HEK293 (cell line): ENCODE measurements at regions not wholly inside any gene's neighbourhood (a gene's known extent, or its start where the extent isn't known, plus 50 kb on each side); places are given as distances from the start of the nearest gene placed in this dataset.

Experiments
- CTCF ChIA-PET: fragments of 350-600 bp; formaldehyde crosslinking; extraction: SDS; loops from one replicate; lab custom pipeline; 2021; ENCODE audit warnings: antibody characterized with exemption; lab: Yijun Ruan, JAX
- POLR2A ChIA-PET: fragments of 300-600 bp; formaldehyde crosslinking; extraction: SDS; loops from one replicate; lab custom pipeline; 2020; ENCODE audit warnings: antibody characterized with exemption, inconsistent platforms; lab: Yijun Ruan, JAX
- H3K27ac ChIP-seq: fragments of 200-500 bp; sonication (Bioruptor generic); 2 replicates; pipeline ENCODE4 v1.5.1; 2014; ENCODE audit warnings: low read depth, low read length, control low read depth, inconsistent platforms; ENCODE audit errors: extremely low read depth
- H3K36me3 ChIP-seq, 2 experiments: fragments of 200-500 bp in 1 of 2; sonication (Bioruptor generic) in 1 of 2; 1 replicate in 1 of 2; 2 replicates in 1 of 2; pipeline ENCODE4 v1.5.1; 2014 to 2017; ENCODE audit warnings: inconsistent platforms in 2 of 2, low read length in 2 of 2; ENCODE audit not compliant: control insufficient read depth in 2 of 2, insufficient read depth in 1 of 2
- H3K4me1 ChIP-seq: fragments of 200-500 bp; sonication (Bioruptor generic); 2 replicates; pipeline ENCODE4 v1.5.1; 2014; ENCODE audit warnings: mild to moderate bottlenecking, low read length, inconsistent platforms; ENCODE audit not compliant: control insufficient read depth, insufficient read depth
- H3K4me3 ChIP-seq: 2 replicates; pipeline ENCODE4 v1.5.1; 2011; ENCODE audit warnings: low read depth, mild to moderate bottlenecking, control low read depth, low read length, moderate library complexity
- H3K9me3 ChIP-seq: fragments of 200-500 bp; sonication (Bioruptor generic); 2 replicates; pipeline ENCODE4 v1.5.1; 2014; ENCODE audit warnings: low read depth, low read length, inconsistent platforms; ENCODE audit not compliant: control insufficient read depth, insufficient read depth
- GLIS2 ChIP-seq: fragments of 450-650 bp; formaldehyde crosslinking; IDR thresholded peaks from 2 replicates; pipeline ENCODE4 v1.5.1; 2016; ENCODE audit warnings: missing biosample characterization, missing genetic modification characterization
- HOXC10 ChIP-seq: sonication (generic); formaldehyde crosslinking; IDR thresholded peaks from 2 replicates; pipeline ENCODE4 v1.8.1; 2023; ENCODE audit warnings: mild to moderate bottlenecking, missing genetic modification reagents
- SCRT1 ChIP-seq: fragments of 450-650 bp; formaldehyde crosslinking; IDR thresholded peaks from 2 replicates; pipeline ENCODE4 v1.5.1; 2016; ENCODE audit warnings: missing biosample characterization, missing genetic modification characterization, borderline replicate concordance
- SP7 ChIP-seq: fragments of 450-650 bp; formaldehyde crosslinking; IDR thresholded peaks from 2 replicates; pipeline ENCODE4 v1.5.1; 2016; ENCODE audit warnings: missing biosample characterization, missing genetic modification characterization
- TRIM28 ChIP-seq: IDR thresholded peaks from 2 replicates; pipeline ENCODE4 v1.6.1; 2011; ENCODE audit warnings: low read length, control low read depth, borderline replicate concordance
- WT1 ChIP-seq: fragments of 450-650 bp; formaldehyde crosslinking; IDR thresholded peaks from 2 replicates; pipeline ENCODE4 v1.5.1; 2016; ENCODE audit warnings: missing biosample characterization, missing genetic modification characterization
- ZBTB1 ChIP-seq: fragments of 450-650 bp; formaldehyde crosslinking; IDR thresholded peaks from 2 replicates; pipeline ENCODE4 v1.5.1; 2016; ENCODE audit warnings: missing biosample characterization, missing genetic modification characterization
- ZNF23 ChIP-seq: fragments of 450-650 bp; formaldehyde crosslinking; IDR thresholded peaks from 2 replicates; pipeline ENCODE4 v1.5.1; 2016; ENCODE audit warnings: missing biosample characterization, missing genetic modification characterization, borderline replicate concordance
- ZNF514 ChIP-seq: fragments of 450-650 bp; formaldehyde crosslinking; IDR thresholded peaks from 2 replicates; pipeline ENCODE4 v1.5.1; 2016; ENCODE audit warnings: missing biosample characterization, missing genetic modification characterization
- ZNF585B ChIP-seq: fragments of 450-650 bp; formaldehyde crosslinking; IDR thresholded peaks from 2 replicates; pipeline ENCODE4 v1.5.1; 2016; ENCODE audit warnings: missing biosample characterization, missing genetic modification characterization
- TF ChIP-seq, protein P1 (sequence below): fragments of 450-650 bp; formaldehyde crosslinking; conservative IDR thresholded peaks from 2 replicates; pipeline ENCODE4 v1.5.1; 2016; ENCODE audit warnings: low read depth, missing biosample characterization, missing genetic modification characterization
- TF ChIP-seq, protein P2 (sequence below): fragments of 450-650 bp; formaldehyde crosslinking; IDR thresholded peaks from 2 replicates; pipeline ENCODE4 v1.5.1; 2017; ENCODE audit warnings: missing biosample characterization, missing genetic modification characterization

DNA sequence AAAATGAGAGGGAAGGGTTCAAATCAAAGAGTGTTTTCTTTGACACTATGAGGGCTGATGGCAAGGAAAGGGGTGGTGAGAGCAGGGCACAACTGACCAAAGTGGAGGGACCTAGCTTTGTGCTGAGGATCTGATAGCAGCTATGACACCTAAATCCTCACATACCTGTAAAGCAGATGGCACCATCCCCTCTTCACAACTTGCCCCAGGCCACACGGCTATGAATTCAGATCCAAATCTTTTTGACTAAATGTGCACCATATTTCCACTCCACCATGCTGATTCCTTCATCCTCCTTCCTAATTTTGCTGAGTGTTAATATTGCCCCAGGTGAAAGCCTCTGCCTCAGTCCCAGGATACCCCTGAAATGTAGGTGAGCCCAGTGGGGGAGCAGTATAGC lies 385.7 kb downstream of the PLPP3 start (continued):
- TF ChIP-seq ZNF585B (no peak), GLIS2 (tag by site-specific recombination) (no peak)
- TF ChIP-seq, all 188 proteins: peak for 0

DNA sequence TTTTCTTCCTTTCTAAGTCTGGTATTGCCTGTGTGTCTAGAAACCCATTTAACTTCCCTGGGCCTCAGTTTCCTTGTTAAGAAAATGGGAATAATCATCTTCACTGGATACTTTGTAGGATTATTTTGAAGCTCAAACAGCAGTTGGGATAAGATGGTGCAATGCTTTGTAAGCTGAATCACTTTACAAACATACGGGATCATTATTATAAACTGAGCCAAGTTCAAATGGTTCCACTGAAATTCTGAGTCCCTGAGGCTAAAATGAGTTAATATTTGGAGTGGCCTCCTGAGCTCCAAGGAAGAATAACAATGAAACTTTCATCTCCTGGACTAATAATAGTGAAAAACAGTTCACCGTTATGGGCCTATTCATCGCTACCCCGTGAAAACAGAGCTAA lies 388.0 kb downstream of the PLPP3 start:
- ChIA-PET POLR2A (no interaction called here), CTCF (interaction anchor here (1.0 to 1.5 kb wide), 3 partner anchors 8 to 393 kb away, joined by 3 to 6 read pairs (median 5); no protein-coding TSS in a partner anchor)
- Histone ChIP-seq H3K27ac (no peak overlapping the region), H3K36me3 (no peaks in the 10 kb centered on the region), H3K4me1 (no peaks in the 10 kb centered on the region), H3K4me3 (no peak overlapping the region), H3K9me3 (no peaks in the 10 kb centered on the region)
- TF ChIP-seq, protein P1, sequence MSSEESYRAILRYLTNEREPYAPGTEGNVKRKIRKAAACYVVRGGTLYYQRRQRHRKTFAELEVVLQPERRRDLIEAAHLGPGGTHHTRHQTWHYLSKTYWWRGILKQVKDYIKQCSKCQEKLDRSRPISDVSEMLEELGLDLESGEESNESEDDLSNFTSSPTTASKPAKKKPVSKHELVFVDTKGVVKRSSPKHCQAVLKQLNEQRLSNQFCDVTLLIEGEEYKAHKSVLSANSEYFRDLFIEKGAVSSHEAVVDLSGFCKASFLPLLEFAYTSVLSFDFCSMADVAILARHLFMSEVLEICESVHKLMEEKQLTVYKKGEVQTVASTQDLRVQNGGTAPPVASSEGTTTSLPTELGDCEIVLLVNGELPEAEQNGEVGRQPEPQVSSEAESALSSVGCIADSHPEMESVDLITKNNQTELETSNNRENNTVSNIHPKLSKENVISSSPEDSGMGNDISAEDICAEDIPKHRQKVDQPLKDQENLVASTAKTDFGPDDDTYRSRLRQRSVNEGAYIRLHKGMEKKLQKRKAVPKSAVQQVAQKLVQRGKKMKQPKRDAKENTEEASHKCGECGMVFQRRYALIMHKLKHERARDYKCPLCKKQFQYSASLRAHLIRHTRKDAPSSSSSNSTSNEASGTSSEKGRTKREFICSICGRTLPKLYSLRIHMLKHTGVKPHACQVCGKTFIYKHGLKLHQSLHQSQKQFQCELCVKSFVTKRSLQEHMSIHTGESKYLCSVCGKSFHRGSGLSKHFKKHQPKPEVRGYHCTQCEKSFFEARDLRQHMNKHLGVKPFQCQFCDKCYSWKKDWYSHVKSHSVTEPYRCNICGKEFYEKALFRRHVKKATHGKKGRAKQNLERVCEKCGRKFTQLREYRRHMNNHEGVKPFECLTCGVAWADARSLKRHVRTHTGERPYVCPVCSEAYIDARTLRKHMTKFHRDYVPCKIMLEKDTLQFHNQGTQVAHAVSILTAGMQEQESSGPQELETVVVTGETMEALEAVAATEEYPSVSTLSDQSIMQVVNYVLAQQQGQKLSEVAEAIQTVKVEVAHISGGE (tag by site-specific recombination), result no peak
- TF ChIP-seq, protein P2, sequence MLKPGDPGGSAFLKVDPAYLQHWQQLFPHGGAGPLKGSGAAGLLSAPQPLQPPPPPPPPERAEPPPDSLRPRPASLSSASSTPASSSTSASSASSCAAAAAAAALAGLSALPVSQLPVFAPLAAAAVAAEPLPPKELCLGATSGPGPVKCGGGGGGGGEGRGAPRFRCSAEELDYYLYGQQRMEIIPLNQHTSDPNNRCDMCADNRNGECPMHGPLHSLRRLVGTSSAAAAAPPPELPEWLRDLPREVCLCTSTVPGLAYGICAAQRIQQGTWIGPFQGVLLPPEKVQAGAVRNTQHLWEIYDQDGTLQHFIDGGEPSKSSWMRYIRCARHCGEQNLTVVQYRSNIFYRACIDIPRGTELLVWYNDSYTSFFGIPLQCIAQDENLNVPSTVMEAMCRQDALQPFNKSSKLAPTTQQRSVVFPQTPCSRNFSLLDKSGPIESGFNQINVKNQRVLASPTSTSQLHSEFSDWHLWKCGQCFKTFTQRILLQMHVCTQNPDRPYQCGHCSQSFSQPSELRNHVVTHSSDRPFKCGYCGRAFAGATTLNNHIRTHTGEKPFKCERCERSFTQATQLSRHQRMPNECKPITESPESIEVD, result 0 out of 2 replicates have a peak, but pooled peaks have one; percentile 21

DNA sequence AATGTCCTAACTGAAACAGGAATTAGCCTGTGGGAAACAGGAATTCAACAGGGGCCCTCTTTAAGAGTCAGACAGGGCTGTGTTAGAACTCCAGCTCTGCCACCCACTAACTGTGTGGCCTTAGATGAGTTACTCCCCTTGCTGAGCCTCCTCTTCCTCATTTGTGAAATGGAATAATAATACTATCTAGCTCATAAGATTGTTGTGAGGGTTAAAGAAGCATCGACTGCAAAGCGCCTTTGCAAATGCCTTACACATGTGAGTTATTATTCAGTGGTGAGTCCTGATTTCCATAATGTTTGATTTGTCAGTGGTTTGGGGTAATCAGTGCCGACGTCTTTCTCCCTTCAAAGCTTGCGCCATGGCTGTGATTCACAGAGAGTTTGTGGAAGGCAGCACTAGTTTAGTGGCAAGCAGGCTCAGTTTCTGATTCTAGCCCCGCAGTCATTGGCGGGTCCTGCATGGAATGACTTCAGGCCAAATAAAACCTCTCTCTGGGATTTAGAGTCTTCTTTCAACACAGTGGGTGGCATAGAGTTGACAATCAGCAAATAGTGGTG lies 388.5 kb downstream of the PLPP3 start:
- Histone ChIP-seq H3K9me3 (no peaks in the 10 kb centered on the region), H3K4me3 (no peak overlapping the region), H3K36me3 (no peaks in the 10 kb centered on the region), H3K4me1 (no peaks in the 10 kb centered on the region), H3K27ac (no peak overlapping the region)
- POLR2A ChIA-PET, result no interaction called here
- TF ChIP-seq ZNF514 (tag by site-specific recombination), result no peak
- no peak for TF ChIP-seq WT1 (tag by site-specific recombination)
- TF ChIP-seq SCRT1 (tag by site-specific recombination), result no peak
- TF ChIP-seq SP7 (tag by site-specific recombination), result no peak
- no peak for TF ChIP-seq HOXC10 (CRISPR knock-in tag)
- no peak for TF ChIP-seq ZNF23 (tag by site-specific recombination)
- CTCF ChIA-PET, result interaction anchor here (0.6 to 1.5 kb wide), 5 partner anchors 9 to 844 kb away, joined by 3 to 6 read pairs (median 3); no protein-coding TSS in a partner anchor

DNA sequence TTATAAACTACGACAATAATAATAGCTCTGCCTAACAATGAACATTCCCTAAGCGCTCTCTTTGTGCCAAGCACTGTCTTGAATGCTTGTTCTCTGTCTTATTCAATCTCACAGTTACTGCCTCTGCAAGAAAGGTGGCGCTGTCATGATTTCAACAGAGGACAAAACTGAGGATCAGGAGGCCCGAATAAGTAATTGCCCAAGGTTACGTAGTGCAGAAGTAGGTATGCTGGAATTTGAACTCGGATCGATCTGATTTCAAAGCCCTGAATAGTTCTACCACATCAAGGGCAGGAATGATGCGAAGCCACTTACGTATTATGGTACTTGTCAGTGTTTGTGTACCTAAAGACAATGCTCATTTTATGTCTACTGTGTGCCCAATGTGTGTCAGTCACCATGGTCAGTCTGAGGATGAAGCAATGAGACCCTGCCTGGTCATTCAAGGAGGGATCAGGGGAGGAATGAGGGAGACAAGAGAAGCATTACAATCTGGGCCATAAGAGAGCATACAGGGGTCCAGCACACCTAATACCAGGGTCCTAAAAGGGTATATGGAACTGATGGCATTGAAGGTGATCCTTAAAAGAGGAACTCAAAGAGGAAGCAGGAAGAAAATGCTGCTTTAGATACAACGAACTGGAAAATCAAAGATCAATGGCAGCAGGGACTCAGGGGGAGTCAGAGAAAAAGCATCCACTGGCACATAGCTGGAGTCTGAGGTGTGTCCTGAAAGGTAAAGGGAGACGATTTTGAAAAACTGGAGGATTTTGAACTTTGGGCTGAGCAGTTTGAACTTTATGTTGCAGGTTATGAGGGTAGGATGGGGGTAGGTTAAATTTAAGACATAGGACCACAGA lies 389.2 kb downstream of the PLPP3 start:
- Histone ChIP-seq H3K9me3 (no peaks in the 10 kb centered on the region), H3K4me3 (no peak overlapping the region), H3K36me3 (no peaks in the 10 kb centered on the region), H3K4me1 (no peaks in the 10 kb centered on the region), H3K27ac (no peak overlapping the region)
- POLR2A ChIA-PET, result no interaction called here
- no peak for TF ChIP-seq GLIS2 (tag by site-specific recombination)
- TF ChIP-seq TRIM28, result peak; percentile 42; the same call in 1 of the 2 replicates
- TF ChIP-seq ZBTB1, result no peak
- CTCF ChIA-PET, result interaction anchor here (0.6 to 1.5 kb wide), 9 partner anchors 10 to 1042 kb away, joined by 3 to 6 read pairs (median 3); no protein-coding TSS in a partner anchor
